H1 (cell line): ENCODE measurements at regions not wholly inside any gene's neighbourhood (a gene's known extent, or its start where the extent isn't known, plus 50 kb on each side); places are given as distances from the start of the nearest gene placed in this dataset.

ENCODE experiments used
- EGR1 ChIP-seq: IDR thresholded peaks from 2 replicates; pipeline ENCODE4 v1.6.1; 2011; ENCODE audit warnings: low read depth, low read length, borderline replicate concordance
- HDAC2 ChIP-seq, 2 experiments: fragments of 300-600 bp in 1 of 2; sonication (generic) in 1 of 2; IDR thresholded peaks; 2 replicates each; pipeline ENCODE4 v1.6.1; 2011 to 2012; ENCODE audit warnings: low read depth in 2 of 2, low read length in 2 of 2, mild to moderate bottlenecking in 2 of 2, moderate library complexity in 2 of 2, borderline replicate concordance in 1 of 2, inconsistent platforms in 1 of 2
- TAF7 ChIP-seq: optimal IDR thresholded peaks from 2 replicates; pipeline ENCODE3; 2011; ENCODE audit warnings: low read depth, mild to moderate bottlenecking, inconsistent platforms, low read length, moderate library complexity, borderline replicate concordance

DNA sequence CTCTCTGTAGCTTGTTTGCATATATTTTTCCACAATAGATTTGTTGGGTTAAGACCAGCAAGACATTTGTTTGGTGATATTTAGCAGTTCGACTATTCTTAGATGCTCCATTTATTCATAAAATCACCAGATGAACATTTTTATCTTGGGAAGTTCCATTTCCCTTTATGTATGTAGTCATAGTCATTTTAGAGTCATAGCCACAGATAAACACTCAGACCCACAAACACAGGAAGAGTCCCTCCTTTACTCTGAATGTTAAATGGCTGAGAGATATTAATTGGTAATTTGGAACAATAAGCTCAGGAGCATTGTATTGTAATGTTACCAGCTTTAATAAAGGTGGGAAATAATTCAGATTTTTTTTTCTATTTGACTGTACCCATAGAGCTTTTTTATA is 1608.7 kb downstream of the STIM2 start (continued):
- no peak for TF ChIP-seq TAF7
- TF ChIP-seq HDAC2 (IDR thresholded peaks at IDR 0.05; ENCODE audit: borderline replicate concordance in 1 of 2, low read depth in 2 of 2, low read length in 2 of 2): no peak
- no peak for TF ChIP-seq EGR1
